Fibroblast of skin of scalp (primary cell): ENCODE measurements at regions not wholly inside any gene's neighbourhood (a gene's known extent, or its start where the extent isn't known, plus 50 kb on each side); places are given as distances from the start of the nearest gene placed in this dataset.

Experiments
- DNase-seq: peaks from one replicate; pipeline ENCODE4 v3.0.0-alpha.2; 2013

GRCh38 chr11:128260398-128260797, 327.0 kb downstream of the ETS1 start:
- no peak for DNase-seq

GRCh38 chr11:128259816-128260215, 327.5 kb downstream of the ETS1 start:
- DNase-seq: no peak

- no peak for DNase-seq
These were observed 332.4 kb downstream of the ETS1 start for GRCh38 chr11:128254941-128255340.

- peak; percentile 40 for DNase-seq
These were observed 336.2 kb downstream of the ETS1 start for GRCh38 chr11:128251140-128251539.

GRCh38 chr11:128250482-128250881, 336.9 kb downstream of the ETS1 start:
- no peak for DNase-seq

- DNase-seq: peak; percentile 83
These were observed 340.4 kb downstream of the ETS1 start for GRCh38 chr11:128246810-128247594.

DNA sequence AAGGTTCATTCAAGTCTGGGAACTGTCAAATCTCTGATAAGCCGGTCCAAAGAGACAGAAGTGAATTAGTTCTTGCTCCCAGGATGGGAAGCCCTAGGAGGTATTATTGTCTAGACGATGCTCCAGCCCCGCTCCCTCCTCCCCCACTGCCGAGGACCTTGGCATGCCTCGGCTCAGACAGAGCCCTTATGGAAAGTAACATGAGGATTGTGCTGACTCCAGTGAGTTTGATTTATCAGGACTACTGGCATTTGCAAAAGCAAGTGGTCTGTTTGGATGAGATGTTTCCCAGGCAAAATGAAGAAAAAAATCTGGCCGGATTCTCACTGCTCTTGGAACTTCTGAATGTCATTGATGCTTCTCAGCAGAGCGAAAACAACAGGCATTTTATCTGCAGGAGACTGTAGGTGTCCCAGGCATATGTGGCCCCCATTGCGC, 341.0 kb downstream of the ETS1 start:
- DNase-seq: peak; percentile 73

DNA sequence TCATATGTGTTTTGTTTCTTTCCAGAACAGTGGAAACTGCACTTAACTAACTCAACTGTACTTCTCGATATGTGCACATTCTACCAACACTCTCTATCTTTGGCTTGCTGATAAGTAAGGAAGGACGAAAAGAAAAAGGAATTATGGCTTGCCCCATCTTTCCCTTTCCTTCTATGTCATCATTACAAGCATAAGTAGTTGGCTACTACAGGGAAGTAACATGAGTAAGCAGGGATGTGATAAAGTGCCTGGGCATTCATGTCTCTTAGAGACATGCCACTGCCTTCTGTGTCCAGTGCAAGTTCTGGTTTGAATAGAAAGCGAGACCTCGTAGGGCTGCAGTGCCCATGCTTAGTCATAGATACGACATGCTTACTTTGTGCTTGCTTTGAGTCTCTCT, 342.5 kb downstream of the ETS1 start:
- DNase-seq: peak; percentile 12

DNA sequence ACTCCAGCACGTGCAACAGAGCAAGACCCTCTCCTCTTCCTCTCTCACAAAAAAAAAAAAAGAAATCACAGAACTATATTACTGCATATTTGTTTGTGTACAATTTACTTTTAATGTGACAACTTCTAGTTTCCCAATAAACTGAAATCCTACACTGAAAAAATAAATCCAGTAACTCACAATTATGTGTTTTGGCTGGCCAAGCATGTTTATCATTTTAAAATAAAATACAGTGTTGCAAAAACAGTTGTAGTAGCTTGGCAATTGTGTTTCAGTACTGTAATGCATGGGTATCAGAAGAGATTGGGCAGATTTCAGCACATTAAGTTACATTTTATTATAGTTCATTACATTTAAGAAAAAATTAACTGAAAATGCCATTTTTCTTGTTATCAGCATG, 344.9 kb downstream of the ETS1 start:
- DNase-seq: no peak

DNA sequence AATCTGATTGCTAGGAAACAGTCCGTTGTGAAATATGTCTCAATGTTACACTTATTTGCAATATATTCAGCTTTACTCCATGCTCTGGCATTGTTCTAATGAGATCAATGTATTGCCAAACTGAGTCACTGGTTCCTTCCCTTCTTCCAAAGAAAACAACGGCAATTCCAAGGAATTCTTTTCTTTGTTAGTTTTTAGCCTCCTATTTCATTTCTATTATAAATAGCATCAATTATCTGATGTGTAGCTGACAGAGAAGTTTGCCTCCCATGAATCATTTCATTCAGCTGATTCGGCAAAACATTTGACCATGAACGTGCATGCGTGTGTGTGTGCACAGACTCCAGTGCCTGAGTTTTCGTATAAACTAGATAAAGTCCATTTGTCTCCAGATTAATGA, 346.8 kb downstream of the ETS1 start:
- peak; percentile 59 for DNase-seq

DNA sequence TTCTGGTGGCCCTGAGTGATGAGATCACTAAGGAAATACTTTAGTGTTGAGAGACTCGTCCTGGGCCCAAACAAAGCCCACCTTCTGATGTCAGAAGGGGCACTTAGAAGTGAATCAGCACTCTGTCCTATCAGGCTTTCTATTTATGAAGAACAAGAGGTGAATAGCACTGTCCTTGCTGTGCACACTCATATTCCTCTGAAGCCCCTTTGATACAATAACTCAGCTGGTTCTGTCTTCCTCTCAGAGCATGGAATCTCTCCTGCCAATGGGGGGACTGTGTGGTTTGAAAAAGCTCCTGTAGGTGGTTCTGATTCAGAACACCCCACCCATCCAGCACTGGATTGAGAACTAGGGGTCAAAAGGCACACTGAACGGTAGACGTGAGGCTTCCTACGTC, 348.1 kb downstream of the ETS1 start:
- no peak for DNase-seq

GRCh38 chr11:128238521-128239265, 348.7 kb downstream of the ETS1 start:
- no peak for DNase-seq

GRCh38 chr11:128236506-128237498, 350.6 kb downstream of the ETS1 start:
- no peak for DNase-seq

DNA sequence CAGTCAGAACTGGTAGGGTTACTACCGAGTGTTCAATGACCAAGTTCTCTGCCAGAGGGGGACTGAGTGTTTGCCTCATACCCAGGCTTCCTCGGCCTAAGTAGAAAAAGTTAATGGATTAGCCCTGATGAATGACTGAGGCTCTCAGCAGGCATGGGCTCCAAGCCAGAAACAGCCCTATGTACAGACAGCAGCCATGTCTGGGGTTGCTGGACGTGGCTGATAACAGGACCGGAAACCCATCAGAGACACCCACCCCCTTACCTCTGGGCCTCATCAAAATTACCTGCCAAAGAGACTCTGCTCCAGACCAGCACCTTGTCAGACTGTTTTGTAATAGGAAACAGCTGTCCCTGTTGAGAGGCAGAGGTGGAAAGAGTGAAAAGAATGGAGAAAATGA, 351.4 kb downstream of the ETS1 start:
- DNase-seq: peak; percentile 18

DNA sequence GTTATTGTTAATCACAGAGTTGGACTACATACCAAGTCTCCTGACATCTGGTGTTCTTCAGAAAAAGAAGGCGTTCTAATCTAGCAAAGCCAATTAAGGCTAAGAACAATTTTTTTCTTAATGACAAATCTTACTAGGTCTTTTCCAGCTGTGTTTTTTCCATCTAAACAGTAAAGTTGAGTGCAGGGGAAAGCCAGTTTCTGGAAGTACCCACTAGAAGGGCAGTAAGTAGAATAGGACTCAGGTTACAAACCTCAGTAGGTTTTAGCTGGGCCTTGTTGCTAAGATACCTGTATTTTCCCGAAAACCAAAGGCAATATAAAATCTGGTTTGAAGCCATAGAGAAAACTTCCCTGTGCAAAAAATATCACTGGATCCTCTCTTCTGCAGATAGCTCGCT, 351.9 kb downstream of the ETS1 start:
- DNase-seq: no peak

- DNase-seq: no peak
These were observed 353.2 kb downstream of the ETS1 start for GRCh38 chr11:128234143-128234542.

DNA sequence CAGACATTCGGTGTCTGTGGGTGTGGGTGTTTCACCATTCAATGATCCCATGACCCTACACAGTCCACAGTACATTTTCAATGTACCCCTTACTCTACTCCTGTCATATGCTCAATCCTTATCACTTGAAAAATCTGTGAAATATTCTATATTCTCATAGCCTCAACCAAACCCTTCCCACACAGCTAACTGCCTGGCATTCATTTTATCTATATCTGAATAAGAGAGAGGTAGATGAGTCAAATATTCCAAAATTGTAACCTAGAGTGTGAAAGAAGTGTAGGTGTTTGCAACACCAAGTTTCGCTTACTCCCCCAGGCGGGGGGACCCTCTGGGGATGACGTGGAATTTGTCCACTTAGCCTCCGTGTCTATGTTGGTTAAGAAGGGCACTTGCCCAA, 354.8 kb downstream of the ETS1 start:
- DNase-seq: no peak

- DNase-seq: no peak
These were observed 355.4 kb downstream of the ETS1 start for GRCh38 chr11:128231845-128232410.

DNA sequence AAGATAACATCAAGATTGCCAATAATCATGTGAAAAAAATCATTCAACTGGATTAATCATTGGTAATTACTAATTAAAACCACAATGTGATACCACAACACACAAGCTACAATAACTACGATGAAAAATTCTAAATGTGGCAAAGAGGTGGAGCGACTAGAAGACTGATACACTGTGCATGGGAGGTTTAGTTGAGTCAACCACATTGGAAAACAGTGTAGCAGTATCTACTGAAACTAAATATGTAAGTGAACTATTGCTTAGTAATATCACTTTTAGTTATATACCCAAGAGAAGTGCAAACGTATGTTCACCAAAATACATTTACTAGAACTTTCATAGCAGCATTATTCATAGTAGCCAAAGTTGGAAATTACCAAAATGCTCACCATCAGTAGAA, 359.9 kb downstream of the ETS1 start:
- DNase-seq: no peak

DNA sequence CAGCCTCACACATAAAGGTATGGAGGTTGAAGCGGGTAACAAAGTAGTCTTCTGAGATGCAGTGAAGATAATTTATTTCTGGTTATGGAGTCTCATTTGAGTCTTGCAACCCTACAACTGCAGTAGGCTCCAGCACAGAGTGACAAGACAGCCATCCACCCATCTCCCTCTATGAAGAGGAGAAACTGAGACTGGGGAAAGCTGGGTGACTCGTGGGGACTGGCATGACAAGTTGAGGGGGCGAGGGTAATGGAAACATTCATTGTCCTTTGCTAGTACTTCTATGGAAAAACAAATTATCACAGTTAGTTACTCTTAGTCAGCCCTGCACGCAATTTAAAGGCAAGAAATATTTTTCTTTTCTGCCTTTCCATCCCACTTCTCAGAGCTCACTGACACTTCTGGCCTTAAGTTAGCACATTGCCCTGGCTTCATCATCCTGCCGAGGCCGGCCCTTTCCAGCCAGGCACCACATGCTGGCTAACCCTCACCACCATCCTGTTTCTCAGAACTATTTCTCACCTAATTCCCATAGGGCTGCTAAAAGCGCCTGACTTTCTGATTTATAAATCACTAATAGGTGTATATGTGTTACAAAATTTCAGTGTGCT, 361.1 kb downstream of the ETS1 start:
- no peak for DNase-seq

- DNase-seq: peak; percentile 24
These were observed 365.0 kb downstream of the ETS1 start for GRCh38 chr11:128222245-128222884.

GRCh38 chr11:128219731-128220120, 367.6 kb downstream of the ETS1 start:
- no peak for DNase-seq
